ENCODE measurements at regions not wholly inside any gene's neighbourhood (a gene's known extent, or its start where the extent isn't known, plus 50 kb on each side); places are given as distances from the start of the nearest gene placed in this dataset.
"Not testable (repeated sequence)": the region's sequence is repeated elsewhere in the genome, so short reads cannot be mapped to it uniquely, and the experiment has no call there.

- TF ChIP-seq CTCF (IDR thresholded peaks at IDR 0.05) = no peak
- no peak for DNase-seq (ENCODE audit: low spot score in 2 of 2)
- Histone ChIP-seq H3K9me3 (no peaks in the 10 kb centered on the region), H3K27me3 (no peaks in the 10 kb centered on the region), H3K4me1 (no peaks in the 10 kb centered on the region), H3K27ac (no peak overlapping the region), H3K36me3 (no peaks in the 10 kb centered on the region), H3K4me3 (no peak overlapping the region)
- intact Hi-C loops (cut with DNase I) = no loop called here
Measured at GRCh38 chr1:5727191-5727590, 265.0 kb downstream of the NPHP4 start.

- DNase-seq (ENCODE audit: low spot score in 2 of 2); H3K4me3 ChIP-seq; intact Hi-C loops (cut with DNase I); H3K27me3 ChIP-seq; H3K27ac ChIP-seq; H3K36me3 ChIP-seq; H3K9me3 ChIP-seq; H3K4me1 ChIP-seq: not testable (repeated sequence)
Measured at GRCh38 chr1:5726586-5727184, 265.5 kb downstream of the NPHP4 start.

- intact Hi-C loops (cut with DNase I) = no loop called here
- H3K4me3 ChIP-seq = no peak overlapping the region
- TF ChIP-seq CTCF (IDR thresholded peaks at IDR 0.05) = no peak
- H3K27me3 ChIP-seq = no peaks in the 10 kb centered on the region
- no peak for DNase-seq (ENCODE audit: low spot score in 2 of 2)
- H3K36me3 ChIP-seq = no peaks in the 10 kb centered on the region
- no peaks in the 10 kb centered on the region for H3K9me3 ChIP-seq
- no peaks in the 10 kb centered on the region for H3K4me1 ChIP-seq
- no peak overlapping the region for H3K27ac ChIP-seq
Measured at GRCh38 chr1:5725855-5726585, 266.2 kb downstream of the NPHP4 start.

GRCh38 chr1:5725406-5725805, 266.8 kb downstream of the NPHP4 start:
- no peaks in the 10 kb centered on the region for H3K4me1 ChIP-seq
- no peak for TF ChIP-seq CTCF (IDR thresholded peaks at IDR 0.05)

GRCh38 chr1:5724847-5725246, 267.4 kb downstream of the NPHP4 start:
- intact Hi-C loops (cut with DNase I) = no loop called here
- H3K27me3 ChIP-seq = no peaks in the 10 kb centered on the region
- no peaks in the 10 kb centered on the region for H3K36me3 ChIP-seq
- DNase-seq (ENCODE audit: low spot score in 2 of 2) = no peak
- H3K4me3 ChIP-seq = no peak overlapping the region
- no peak for TF ChIP-seq CTCF (IDR thresholded peaks at IDR 0.05)
- no peak overlapping the region for H3K27ac ChIP-seq
- no peaks in the 10 kb centered on the region for H3K9me3 ChIP-seq
- H3K4me1 ChIP-seq = no peaks in the 10 kb centered on the region

More at GRCh38 chr1:5725406-5725805, 266.8 kb downstream of the NPHP4 start:
- no peak overlapping the region for H3K27ac ChIP-seq
- H3K4me3 ChIP-seq = no peak overlapping the region
- no peak for DNase-seq (ENCODE audit: low spot score in 2 of 2)
- no peaks in the 10 kb centered on the region for H3K9me3 ChIP-seq
- H3K36me3 ChIP-seq = no peaks in the 10 kb centered on the region
- intact Hi-C loops (cut with DNase I) = no loop called here
- no peaks in the 10 kb centered on the region for H3K27me3 ChIP-seq

- intact Hi-C loops (cut with DNase I) = no loop called here
- no peaks in the 10 kb centered on the region for H3K4me1 ChIP-seq
- H3K4me3 ChIP-seq = no peak overlapping the region
- no peak overlapping the region for H3K27ac ChIP-seq
- H3K36me3 ChIP-seq = no peaks in the 10 kb centered on the region
- no peaks in the 10 kb centered on the region for H3K27me3 ChIP-seq
- no peak for TF ChIP-seq CTCF (IDR thresholded peaks at IDR 0.05)
- DNase-seq (ENCODE audit: low spot score in 2 of 2) = no peak
- H3K9me3 ChIP-seq = no peaks in the 10 kb centered on the region
Measured at GRCh38 chr1:5722635-5723164, 269.5 kb downstream of the NPHP4 start.
